Uterus (tissue), 3 donors: ENCODE measurements at regions not wholly inside any gene's neighbourhood (a gene's known extent, or its start where the extent isn't known, plus 50 kb on each side); places are given as distances from the start of the nearest gene placed in this dataset.

ENCODE experiments used
- DNase-seq, 2 donors: peaks; one replicate each; pipeline ENCODE4 v3.0.0-alpha.2; 2019 to 2020
- H3K27ac ChIP-seq, 2 donors: fragments of 200-600 bp; sonication (generic); 1 replicate in 1 of 2; 2 replicates in 1 of 2; pipeline ENCODE4 v1.5.1; 2016 to 2018
- H3K27me3 ChIP-seq, 2 donors: fragments of 200-600 bp; sonication (generic); one replicate each; pipeline ENCODE4 v1.5.1; 2018 to 2019; ENCODE audit warnings: control low read depth in 1 of 2
- H3K36me3 ChIP-seq, 2 donors: fragments of 200-600 bp; sonication (generic); one replicate each; pipeline ENCODE4 v1.5.1; 2019; ENCODE audit warnings: control low read depth in 1 of 2
- H3K4me1 ChIP-seq, 2 donors: fragments of 200-600 bp; sonication (generic); one replicate each; pipeline ENCODE4 v1.5.1; 2018 to 2019; ENCODE audit warnings: control low read depth in 1 of 2
- H3K4me3 ChIP-seq, 2 donors: fragments of 200-600 bp; sonication (generic); 1 replicate in 1 of 2; 2 replicates in 1 of 2; pipeline ENCODE4 v1.5.1; 2018 to 2019; ENCODE audit warnings: mild to moderate bottlenecking in 1 of 2
- H3K9me3 ChIP-seq, 2 donors: fragments of 200-600 bp; sonication (generic); one replicate each; pipeline ENCODE4 v1.5.1; 2019; ENCODE audit warnings: control low read depth in 1 of 2
- CTCF ChIP-seq, 4 experiments: fragments of 200-600 bp in 2 of 4; fragments of 450-650 bp in 2 of 4; sonication (generic) in 2 of 4; IDR thresholded peaks; one replicate each; pipeline ENCODE4 v1.5.1; 2016 to 2019; ENCODE audit warnings: antibody characterized with exemption in 4 of 4, mild to moderate bottlenecking in 2 of 4, moderate library complexity in 1 of 4
- POLR2A ChIP-seq, 2 donors: fragments of 450-650 bp; IDR thresholded peaks; one replicate each; pipeline ENCODE4 v1.6.1; 2016; ENCODE audit warnings: antibody characterized with exemption in 2 of 2, mild to moderate bottlenecking in 1 of 2, moderate library complexity in 1 of 2
- intact Hi-C: fragments of 100-400 bp; cut with DNase I; formaldehyde crosslinking; loops from one replicate; pipeline ENCODE4 v1.15.1; 2023; ENCODE audit warnings: low total_unique reads
- donor health status: DM: yes; HTN: yes; CAD: no.

DNA sequence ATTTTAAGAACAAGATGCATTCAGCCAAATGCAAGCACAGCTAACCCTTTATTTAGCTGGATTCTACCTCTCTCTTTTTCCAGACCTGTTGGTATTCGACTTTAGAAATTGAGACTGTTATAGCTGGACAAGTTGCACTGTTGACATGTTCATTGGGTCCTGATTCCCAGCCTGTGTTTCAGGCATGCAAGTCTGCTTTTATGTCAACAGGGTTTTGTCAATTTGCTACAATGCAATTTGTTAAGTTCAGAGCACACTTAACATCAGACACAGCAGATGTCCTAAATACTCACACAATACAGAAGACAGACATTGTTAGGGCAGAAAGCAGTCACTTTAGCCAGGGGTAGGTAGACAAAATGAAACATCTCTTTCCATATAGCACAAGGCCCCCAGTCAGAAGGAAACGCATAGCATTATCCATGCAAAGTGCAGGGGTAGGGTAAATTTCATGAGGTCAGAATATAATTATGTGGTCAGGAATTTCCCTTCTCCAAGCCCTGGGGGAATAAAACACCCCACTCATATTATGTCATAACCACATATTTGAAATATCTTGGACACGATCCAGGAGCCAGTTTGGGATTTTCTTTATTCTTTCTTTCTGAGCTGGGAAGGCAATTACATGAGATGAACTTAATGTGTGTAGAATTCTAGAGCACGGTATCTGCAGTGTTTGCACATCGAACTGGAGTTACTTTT is 504.1 kb downstream of the NTRK3 start:
- no peaks in the 10 kb centered on the region for H3K27me3 ChIP-seq
- no peaks in the 10 kb centered on the region for H3K9me3 ChIP-seq
- DNase-seq, result no peak
- no peak overlapping the region for H3K4me3 ChIP-seq
- no peak overlapping the region for H3K27ac ChIP-seq
- H3K36me3 ChIP-seq, result no peaks in the 10 kb centered on the region
- TF ChIP-seq CTCF (IDR thresholded peaks at IDR 0.05) (no peak), POLR2A (IDR thresholded peaks at IDR 0.05) (no peak)
- H3K4me1 ChIP-seq, result peaks cover 0 to 3% of the 10 kb centered on the region in 2 donors
- intact Hi-C loops, result no loop called here

DNA sequence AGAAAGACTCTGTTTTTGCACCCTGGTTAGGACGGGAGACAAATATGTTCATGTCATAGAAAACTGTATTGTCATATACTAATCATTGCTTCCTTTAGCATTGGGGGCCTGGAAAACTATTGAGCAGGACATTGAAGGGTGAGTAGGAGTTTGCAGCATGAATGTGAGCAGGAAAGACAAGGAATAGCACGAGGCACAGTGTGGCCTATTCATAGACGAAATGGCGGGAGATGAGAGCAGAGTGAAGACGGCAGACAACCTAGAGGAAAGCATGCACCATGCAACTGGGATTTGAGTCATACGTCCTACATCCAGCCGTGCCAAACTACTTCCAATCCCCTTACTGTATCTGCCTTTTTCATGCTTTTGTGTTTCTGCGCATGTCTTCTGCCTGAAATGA is 508.1 kb downstream of the NTRK3 start:
- DNase-seq, result no peak
- TF ChIP-seq CTCF (IDR thresholded peaks at IDR 0.05) (no peak), POLR2A (IDR thresholded peaks at IDR 0.05) (no peak)
- Histone ChIP-seq H3K4me1 (peaks cover 0 to 3% of the 10 kb centered on the region in 2 donors), H3K27me3 (no peaks in the 10 kb centered on the region), H3K4me3 (no peak overlapping the region), H3K36me3 (no peaks in the 10 kb centered on the region), H3K9me3 (no peaks in the 10 kb centered on the region), H3K27ac (no peak overlapping the region)
- intact Hi-C loops, result no loop called here

DNA sequence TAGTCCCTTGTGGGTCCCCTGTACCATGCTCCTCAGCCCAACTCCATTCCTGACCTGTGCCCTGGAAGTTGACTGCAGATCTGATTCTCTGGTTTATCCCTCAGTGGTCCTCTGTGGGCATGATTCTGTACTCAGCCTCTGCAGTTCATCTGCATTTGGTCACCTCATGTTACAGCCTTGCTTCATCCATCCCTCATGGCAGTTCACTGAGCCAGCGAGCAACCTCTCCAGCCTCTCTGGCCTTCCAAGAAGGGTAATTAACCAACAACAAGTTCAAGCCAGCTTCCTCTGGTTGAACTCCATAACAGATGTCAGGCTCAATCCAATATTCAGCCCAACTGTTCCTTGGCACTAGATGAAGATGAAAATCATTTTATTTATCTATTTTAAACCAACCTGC is 509.5 kb downstream of the NTRK3 start:
- TF ChIP-seq CTCF (IDR thresholded peaks at IDR 0.05) (no peak), POLR2A (IDR thresholded peaks at IDR 0.05) (no peak)
- Histone ChIP-seq H3K4me1 (peaks cover 0 to under 1% of the 10 kb centered on the region in 2 donors), H3K9me3 (no peaks in the 10 kb centered on the region), H3K27me3 (no peaks in the 10 kb centered on the region), H3K27ac (no peak overlapping the region), H3K36me3 (no peaks in the 10 kb centered on the region), H3K4me3 (no peak overlapping the region)
- DNase-seq, result no peak
- intact Hi-C loops, result no loop called here

- no peak for DNase-seq
- Histone ChIP-seq H3K27me3 (no peaks in the 10 kb centered on the region), H3K36me3 (no peaks in the 10 kb centered on the region), H3K4me3 (no peak overlapping the region), H3K4me1 (no peaks in the 10 kb centered on the region), H3K9me3 (no peaks in the 10 kb centered on the region), H3K27ac (no peak overlapping the region)
- TF ChIP-seq CTCF (IDR thresholded peaks at IDR 0.05) (no peak), POLR2A (IDR thresholded peaks at IDR 0.05) (no peak)
- intact Hi-C loops, result no loop called here
Measured at GRCh38 chr15:87746333-87746732, 510.2 kb downstream of the NTRK3 start.

- TF ChIP-seq POLR2A (IDR thresholded peaks at IDR 0.05) (no peak), CTCF (IDR thresholded peaks at IDR 0.05) (no peak)
- Histone ChIP-seq H3K27me3 (no peaks in the 10 kb centered on the region), H3K36me3 (no peaks in the 10 kb centered on the region), H3K4me1 (no peaks in the 10 kb centered on the region), H3K9me3 (no peaks in the 10 kb centered on the region), H3K4me3 (no peak overlapping the region), H3K27ac (no peak overlapping the region)
- intact Hi-C loops, result loop anchor here (5.0 kb wide), 1 partner anchor 178 kb away; no protein-coding TSS in a partner anchor
- no peak for DNase-seq
Measured at GRCh38 chr15:87744815-87745214, 511.7 kb downstream of the NTRK3 start.
